ENCODE measurements at regions not wholly inside any gene's neighbourhood (a gene's known extent, or its start where the extent isn't known, plus 50 kb on each side); places are given as distances from the start of the nearest gene placed in this dataset.

- TF ChIP-seq MYC (IDR thresholded peaks at IDR 0.05; ENCODE audit: borderline replicate concordance, low read length), result no peak
- TF ChIP-seq HDAC2 (IDR thresholded peaks at IDR 0.05), result no peak
- TF ChIP-seq ZFP36 (IDR thresholded peaks at IDR 0.05; ENCODE audit: borderline replicate concordance, partially characterized antibody), result no peak
These were observed 243.6 kb downstream of the PRELID2 start (continued) for GRCh38 chr5:145591578-145591977.

- TF ChIP-seq PBX3 (IDR thresholded peaks at IDR 0.05) (no peak), MAX (IDR thresholded peaks at IDR 0.05) (no peak), TP53 (CRISPR knock-in tag; IDR thresholded peaks at IDR 0.05) (no peak), SMC3 (IDR thresholded peaks at IDR 0.05) (no peak), REST (IDR thresholded peaks at IDR 0.05) (no peak), CHD4 (IDR thresholded peaks at IDR 0.05; ENCODE audit: borderline replicate concordance) (no peak), HOXB13 (CRISPR knock-in tag; IDR thresholded peaks at IDR 0.05; ENCODE audit: low read depth) (no peak), ATOH8 (CRISPR knock-in tag; IDR thresholded peaks at IDR 0.05; ENCODE audit: low read depth) (no peak)
- CTCF ChIA-PET, result interaction anchor here (0.7 kb wide), 1 partner anchor 14 kb away, joined by 4 read pairs; no protein-coding TSS in a partner anchor
These were observed 246.1 kb downstream of the PRELID2 start for GRCh38 chr5:145589063-145589462.

GRCh38 chr5:145588558-145588957 lies 246.6 kb downstream of the PRELID2 start:
- TF ChIP-seq HEYL (CRISPR knock-in tag; IDR thresholded peaks at IDR 0.05), result no peak
- TF ChIP-seq GATA3 (IDR thresholded peaks at IDR 0.05; ENCODE audit: borderline replicate concordance), result no peak
- no peak for TF ChIP-seq HOXB5 (CRISPR knock-in tag; IDR thresholded peaks at IDR 0.05)
- no peak for TF ChIP-seq RCOR1 (IDR thresholded peaks at IDR 0.05; ENCODE audit: low read depth, low read length)
- no peak for TF ChIP-seq NPAS2 (CRISPR knock-in tag; IDR thresholded peaks at IDR 0.05; ENCODE audit: borderline replicate concordance)
- no peak for TF ChIP-seq CBX8 (IDR thresholded peaks at IDR 0.05)
- H3K4me3 ChIP-seq, result no peak overlapping the region
- ATAC-seq, result peak in 1 of 2 experiments; percentile 34; a peak in 2 of 6 replicates
- H3K9me3 ChIP-seq, result no peaks in the 10 kb centered on the region
- DNase-seq (ENCODE audit: low read depth in 1 of 2, low spot score in 1 of 2), result no peak
- WGBS (ENCODE audit: missing lambda C conversion rate), result 65% methylated on average over 2 of the region's 2 CpGs
- ChIA-PET POLR2A (no interaction called here), CTCF (interaction anchor here (0.7 kb wide), 1 partner anchor 14 kb away, joined by 4 read pairs; no protein-coding TSS in a partner anchor)
- H3K4me1 ChIP-seq, result peaks cover 33% of the 10 kb centered on the region
- FAIRE-seq, result no peak
- H3K27ac ChIP-seq, result peak overlapping the region; percentile 61 to 78; a peak in 5 of 6 replicates
- peak overlapping the region; percentile 66 for H3K4me2 ChIP-seq

More at GRCh38 chr5:145589063-145589462, 246.1 kb downstream of the PRELID2 start:
- peaks cover 33% of the 10 kb centered on the region for H3K4me1 ChIP-seq
- H3K27ac ChIP-seq, result no peak overlapping the region; a peak in 2 of 6 replicates
- ATAC-seq (no peak), DNase-seq (ENCODE audit: low read depth in 1 of 2, low spot score in 1 of 2) (no peak), FAIRE-seq (no peak)
- POLR2A ChIA-PET, result no interaction called here
- WGBS (ENCODE audit: missing lambda C conversion rate), result 69% methylated on average over 2 of the region's 2 CpGs
- no peak overlapping the region for H3K4me3 ChIP-seq
- H3K9me3 ChIP-seq, result no peaks in the 10 kb centered on the region
- H3K4me2 ChIP-seq, result peak overlapping the region; percentile 66; the same call in 2 of the 3 replicates

All from A549 (cell line).